GM18868 (cell line): ENCODE measurements at regions not wholly inside any gene's neighbourhood (a gene's known extent, or its start where the extent isn't known, plus 50 kb on each side); places are given as distances from the start of the nearest gene placed in this dataset.
"Not testable (repeated sequence)": the region's sequence is repeated elsewhere in the genome, so short reads cannot be mapped to it uniquely, and the experiment has no call there.

Source experiments
- ATAC-seq: cut with Tn5 transposase; IDR thresholded peaks from one replicate; pipeline ENCODE4 v1.9.1; 2021; ENCODE audit warnings: mild to moderate bottlenecking, moderate library complexity; ENCODE audit not compliant: unreplicated experiment

DNA sequence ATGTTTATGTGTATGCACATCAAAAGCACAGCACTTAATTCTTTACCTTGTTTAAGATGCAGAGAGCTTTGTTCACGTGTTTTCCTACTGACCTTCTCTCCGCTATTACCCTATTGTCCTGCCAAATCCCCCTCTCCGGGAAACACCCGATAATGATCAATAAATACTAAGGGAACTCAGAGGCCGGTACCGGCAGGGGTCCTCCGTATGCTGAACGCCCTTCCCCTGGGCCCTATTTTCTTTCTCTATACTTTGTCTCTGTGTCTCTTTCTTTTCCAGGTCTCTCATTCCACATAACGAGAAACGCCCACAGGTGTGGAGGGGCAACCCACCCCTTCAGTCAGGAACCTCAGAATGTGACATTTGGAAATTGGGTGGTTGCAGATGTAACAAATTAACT, 160.1 kb downstream of the ADRA2C start:
- not testable (repeated sequence) for ATAC-seq

DNA sequence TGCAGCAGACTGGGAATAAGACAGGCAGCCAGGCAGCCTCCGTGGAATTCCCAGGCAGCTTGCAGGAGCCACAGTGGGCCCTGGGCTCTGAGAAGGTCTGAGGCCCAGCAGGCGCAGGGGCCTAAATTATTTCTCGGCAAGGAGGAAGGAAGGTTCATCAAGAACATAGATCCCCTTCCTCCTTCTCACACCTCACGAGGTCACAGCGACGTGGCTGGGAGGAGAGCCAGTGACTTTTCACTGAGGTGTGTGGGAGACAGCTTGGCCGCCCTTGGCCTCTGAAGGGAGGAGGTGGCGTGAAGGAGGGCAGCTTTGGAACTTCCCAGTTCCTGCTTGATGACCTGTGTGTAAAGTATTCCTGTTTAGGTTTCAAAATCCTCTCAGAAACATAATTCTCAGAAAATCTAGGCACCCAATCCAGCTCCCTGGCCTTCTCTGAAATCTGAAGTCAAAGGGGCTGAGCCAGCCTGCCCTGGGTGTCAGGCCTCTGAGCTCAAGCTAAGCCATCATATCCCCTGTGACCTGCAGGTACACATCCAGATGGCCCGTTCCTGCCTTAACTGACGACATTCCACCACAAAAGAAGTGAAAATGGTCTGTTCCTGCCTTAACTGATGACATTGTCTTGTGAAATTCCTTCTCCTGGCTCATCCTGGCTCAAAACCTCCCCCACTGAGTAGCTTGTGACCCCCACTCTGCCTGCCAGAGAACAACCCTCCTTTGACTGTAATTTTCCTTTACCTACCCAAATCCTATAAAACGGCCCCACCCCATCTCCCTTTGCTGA, 161.0 kb downstream of the ADRA2C start:
- not testable (repeated sequence) for ATAC-seq

DNA sequence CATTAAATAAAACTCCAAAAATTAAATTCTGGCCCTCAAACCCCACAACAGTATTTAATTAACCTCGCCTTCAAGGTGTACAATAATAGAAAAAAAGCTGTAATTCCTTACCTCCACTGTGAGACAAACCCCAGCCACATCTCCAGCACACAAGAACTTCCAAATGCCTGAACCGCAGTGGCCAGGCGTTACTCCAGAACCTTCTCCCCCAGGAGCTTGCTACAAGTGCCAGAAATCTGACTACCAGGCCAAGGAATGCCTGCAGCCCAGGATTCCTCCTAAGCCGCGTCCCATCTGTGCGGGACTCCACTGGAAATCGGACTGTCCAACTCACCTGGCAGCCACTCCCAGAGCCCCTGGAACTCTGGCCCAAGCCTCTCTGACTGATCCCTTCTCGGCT, 163.2 kb downstream of the ADRA2C start:
- ATAC-seq = not testable (repeated sequence)

DNA sequence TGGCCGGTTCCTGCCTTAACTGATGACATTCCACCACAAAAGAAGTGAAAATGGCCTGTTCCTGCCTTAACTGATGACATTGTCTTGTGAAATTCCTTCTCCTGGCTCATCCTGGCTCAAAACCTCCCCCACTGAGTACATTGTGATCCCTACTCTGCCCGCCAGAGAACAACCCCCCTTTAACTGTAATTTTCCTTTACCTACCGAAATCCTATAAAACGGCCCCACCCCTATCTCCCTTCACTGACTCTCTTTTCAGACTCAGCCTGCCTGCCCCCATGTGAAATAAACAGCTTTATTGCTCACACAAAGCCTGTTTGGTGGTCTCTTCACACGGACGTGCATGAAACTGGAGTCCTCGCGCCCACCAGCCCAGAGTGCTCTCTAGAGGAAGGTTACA, 166.5 kb downstream of the ADRA2C start:
- not testable (repeated sequence) for ATAC-seq

DNA sequence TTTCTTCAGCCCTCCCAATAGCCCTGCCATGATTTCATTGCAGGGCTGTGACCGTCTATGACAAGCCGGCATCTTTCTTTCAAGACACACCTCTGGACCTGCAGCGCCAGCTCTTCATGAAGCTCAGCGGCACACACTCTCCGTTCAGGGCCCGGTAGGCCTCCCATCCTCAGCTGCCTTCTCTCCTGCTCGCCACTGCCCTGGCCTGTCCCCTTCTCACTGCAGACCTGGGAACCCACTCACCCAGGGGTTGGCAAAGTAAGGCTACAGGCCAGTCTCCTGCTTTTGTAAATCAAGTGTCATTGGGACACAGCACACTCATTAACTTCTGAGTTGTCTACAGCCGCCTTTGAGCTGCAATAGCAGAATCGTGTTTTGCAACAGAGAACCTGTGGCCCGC, 169.2 kb downstream of the ADRA2C start:
- not testable (repeated sequence) for ATAC-seq

DNA sequence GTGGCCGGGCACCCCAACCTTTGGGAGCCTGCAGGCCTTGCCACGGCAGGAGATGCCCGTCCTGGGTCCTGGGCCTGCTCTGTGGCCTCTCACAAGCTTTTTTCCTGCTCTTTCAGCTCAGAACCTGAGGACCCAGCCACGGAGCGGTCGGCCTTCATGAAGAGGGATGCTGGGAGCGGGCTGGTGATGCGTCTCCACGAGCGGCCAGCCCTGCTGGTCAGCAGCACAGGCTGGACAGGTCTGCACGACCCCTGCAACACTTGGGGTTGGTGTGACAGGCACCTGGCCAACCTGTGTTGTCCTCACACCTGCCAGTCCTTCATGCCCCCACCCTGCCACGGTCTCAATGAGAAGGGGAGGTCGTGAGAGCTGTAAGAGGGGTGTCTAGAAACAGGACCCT, 170.0 kb downstream of the ADRA2C start:
- no peak for ATAC-seq

DNA sequence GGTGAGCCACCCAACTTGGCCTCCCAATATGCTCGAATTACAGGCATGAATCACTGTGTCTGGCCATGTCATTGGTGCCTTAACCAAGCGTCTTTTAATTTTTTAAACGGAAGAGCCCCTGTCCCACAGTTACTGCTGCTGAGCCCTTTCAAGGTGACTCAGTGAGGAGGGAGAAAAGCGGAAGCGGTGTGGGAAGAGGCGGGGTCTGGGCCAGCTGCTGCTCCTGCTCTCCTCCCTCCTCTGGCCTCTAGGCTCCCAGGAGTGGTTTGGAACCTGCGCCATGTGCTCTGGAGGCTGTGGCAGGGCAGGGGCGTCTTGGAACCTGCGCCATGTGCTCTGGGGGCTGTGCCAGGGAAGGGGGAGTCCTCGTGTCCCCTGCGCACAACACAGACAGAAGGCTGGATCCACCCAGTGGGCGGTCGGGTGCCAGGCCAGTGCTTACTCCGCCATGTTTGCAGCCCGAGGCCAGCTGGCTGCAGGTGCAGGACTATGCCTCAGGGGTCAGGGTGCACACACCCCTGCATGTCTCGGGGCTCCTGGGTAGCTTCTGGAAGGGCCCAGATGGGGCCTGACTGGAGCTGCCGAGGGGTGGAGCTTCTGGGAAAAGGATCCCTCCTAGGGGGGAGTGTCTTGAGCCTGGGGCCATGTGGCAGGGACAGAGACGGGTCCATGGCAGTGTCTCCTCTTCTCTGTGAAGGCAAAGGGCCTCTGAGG, 171.8 kb downstream of the ADRA2C start:
- ATAC-seq = not testable (repeated sequence)

DNA sequence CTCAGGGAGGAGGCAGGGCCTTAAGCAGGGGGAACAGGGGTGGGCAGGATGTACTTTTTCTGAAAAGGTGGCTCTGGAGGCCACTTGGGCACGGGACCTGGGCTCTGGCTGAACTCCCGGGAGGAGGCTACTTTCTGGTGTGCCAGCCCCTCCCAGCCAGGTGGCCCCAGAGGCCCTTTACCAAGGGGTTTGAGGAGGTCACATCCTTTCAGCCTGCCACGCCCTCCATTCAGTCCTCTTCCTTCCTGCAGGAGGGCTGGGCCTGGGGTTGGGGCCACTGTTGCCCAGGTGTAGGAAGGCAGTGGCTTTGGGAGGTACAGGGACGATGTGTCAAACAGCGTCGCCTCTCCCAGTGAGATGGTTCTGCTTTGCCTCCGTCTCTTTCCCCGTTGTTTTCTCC, 172.5 kb downstream of the ADRA2C start:
- not testable (repeated sequence) for ATAC-seq

DNA sequence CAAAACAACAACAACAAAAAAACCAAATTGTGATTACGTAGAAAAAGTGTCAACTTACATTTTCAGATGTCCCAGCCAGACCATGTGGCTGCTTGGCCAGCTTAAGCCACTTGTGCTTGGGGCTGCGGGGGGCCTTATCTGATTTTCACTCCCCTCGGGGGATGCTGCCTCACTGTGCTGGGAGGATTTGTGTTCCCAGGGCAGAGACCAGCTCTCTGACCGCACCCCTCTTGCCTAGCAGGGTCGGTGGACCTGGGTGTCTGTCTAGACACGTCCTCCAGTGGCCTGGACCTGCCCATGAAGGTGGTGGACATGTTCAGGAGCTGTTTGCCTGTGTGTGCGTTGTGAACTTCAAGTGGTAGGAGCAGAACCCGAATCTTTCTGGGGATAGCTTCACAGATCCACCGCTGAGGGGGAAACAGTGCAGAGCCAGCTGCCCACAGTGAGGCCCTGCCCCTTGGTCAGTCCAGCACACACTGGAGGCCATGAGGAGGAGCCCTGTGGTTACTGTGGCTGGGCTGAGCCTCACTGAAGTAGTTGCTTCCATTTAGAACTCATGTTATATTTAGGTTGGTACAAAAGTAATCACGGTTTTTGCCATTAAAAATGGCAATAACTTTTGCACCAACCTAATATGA, 173.9 kb downstream of the ADRA2C start:
- not testable (repeated sequence) for ATAC-seq

DNA sequence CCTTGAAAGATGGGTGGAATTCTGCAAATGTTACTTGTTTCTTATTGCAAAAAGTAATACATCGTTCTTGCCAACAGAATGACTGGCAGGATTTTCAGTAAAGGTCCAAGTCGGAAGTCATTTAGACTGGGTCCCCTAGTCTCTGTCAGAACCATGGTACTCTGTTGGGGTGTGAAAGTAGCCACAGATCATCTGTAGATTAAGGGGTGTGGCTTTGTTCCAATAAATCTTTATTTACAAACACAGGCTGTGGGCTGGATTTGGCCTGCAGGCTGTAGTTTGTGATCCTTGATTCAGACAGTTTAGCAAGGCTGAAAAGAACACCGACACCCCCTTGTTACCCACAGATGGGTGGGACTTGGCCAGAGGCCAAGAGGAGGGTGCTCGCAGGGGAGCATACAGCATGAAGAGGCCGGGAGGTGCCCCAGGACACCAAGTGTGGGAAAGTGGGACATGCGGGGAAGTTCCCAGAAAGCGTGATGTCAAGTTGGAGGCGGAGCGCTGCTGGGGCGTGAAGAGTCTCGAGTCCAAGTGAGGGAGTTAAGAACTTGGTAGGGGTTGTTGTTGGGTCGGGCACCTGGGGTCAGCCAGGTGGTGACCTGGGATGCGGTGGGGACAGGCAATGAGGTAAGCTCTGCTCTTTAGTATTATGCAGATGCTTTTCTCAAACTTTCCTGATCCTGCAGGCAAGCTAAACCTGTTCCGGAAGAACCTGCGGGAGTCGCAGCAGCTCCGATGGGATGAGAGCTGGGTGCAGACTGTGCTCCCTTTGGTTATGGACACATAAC, 175.7 kb downstream of the ADRA2C start:
- not testable (repeated sequence) for ATAC-seq

DNA sequence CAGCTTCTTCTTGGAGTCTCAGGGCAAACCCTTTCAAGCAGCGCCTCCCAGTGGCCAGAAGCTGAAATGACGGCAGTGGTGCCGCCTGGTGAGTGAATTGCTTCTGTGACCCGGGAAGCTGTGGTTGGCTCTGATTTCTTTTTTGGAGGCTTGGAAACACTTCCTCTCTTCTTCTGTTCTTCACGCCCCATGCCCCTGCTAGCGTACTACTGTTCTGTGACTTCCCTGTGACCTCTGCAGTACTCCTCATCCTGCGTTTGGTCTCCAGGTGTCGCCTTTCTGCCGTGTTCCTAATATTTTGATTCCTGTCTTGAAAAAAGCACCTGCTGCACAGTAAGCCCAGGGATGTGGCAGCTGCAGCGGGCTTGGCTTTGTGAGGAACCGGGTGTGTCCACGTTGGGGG, 176.4 kb downstream of the ADRA2C start:
- not testable (repeated sequence) for ATAC-seq

DNA sequence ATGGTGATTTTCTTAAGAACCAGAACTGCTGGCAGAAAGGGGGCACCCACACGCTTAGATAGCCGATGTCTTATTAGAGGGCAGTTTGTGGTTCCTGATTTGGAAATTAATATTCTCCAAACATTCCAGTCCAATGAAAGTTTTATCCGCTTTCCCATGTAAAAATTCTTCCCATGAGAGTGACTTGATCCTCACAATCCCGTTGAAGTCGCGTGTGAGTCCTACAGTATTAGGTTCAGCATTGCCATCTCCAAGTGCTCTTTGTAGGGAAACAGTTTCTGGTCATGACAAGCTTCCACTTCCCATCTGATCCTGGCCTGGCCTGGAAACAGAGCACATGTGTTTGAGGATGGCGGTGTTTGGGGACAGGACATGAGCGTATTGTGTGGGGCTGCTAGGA, 176.9 kb downstream of the ADRA2C start:
- not testable (repeated sequence) for ATAC-seq

DNA sequence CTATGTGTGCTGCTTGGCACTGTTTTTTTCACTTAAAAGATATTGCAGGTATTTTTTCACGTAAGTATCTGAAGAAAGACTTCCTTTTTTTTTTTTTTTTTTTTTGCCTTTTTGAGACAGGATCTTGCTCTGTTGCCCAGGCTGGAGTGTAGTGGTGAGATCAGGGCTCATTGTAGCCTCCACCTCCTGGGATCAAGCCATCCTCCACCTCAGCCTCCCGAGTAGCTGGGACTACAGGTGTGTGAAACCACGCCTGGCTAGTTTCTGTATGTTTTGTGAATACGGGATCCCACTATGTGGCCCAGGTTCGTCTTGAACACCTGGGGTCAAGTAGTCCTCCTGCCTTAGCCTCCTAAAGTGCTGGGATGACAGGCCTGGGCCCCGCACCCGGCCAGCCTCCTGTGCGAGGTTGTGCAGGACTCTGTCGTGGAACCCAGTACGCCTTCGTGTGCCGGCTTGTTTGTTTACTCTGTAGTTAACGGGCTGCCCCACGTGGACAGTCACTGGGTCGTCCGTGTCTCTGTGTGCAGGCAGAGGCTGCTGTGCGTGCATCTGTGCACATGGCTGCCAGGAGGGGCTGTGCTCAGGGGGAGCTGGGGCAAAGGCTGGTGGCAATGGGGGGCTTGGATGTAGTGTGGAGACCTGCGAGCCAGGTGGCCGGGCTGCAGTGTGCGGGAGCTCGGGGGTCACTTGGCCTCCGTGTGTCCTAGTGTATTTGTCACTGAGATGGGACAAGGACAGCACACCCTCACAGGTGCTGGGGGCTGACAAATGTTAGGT, 179.5 kb downstream of the ADRA2C start:
- ATAC-seq = no peak

DNA sequence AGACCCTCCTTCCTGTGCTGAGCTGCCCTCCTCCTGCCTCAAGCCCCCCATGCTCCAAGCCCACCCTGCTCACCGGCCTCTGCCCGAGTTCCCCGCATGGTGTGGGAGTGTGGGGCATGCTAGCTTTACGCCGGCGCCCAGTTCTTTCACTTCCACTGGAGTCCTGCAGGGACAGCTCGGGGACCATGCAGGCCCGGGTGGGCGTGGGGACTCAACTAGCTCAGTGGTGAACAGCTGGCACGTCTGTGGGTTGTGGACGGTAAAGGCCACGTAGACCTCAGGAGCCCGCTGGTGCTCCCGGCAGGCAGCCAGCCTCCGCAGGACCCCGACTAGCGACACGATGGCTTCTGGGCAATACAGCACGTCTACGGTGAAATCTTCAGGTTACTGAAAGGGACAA, 180.4 kb downstream of the ADRA2C start:
- ATAC-seq = not testable (repeated sequence)

DNA sequence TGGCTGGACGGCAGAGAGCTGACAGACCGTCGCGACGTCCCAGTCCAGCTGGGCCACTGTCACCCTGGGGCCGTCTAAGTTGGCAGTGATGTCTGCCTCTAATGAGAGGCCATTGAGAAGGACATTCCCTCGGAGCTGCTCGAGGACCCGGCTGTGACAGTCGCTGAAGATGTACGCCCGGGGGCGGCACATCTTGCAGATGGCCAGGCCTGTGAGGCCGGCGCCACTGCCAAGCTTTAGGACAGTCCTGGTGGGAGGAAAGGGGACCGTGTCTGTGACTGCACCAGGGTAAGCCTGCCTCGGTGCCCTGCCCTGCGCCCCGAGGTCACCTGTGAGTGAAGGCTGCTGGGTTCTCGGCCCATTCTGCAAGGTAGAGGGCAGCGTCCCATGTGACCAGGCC, 181.6 kb downstream of the ADRA2C start:
- ATAC-seq = not testable (repeated sequence)

DNA sequence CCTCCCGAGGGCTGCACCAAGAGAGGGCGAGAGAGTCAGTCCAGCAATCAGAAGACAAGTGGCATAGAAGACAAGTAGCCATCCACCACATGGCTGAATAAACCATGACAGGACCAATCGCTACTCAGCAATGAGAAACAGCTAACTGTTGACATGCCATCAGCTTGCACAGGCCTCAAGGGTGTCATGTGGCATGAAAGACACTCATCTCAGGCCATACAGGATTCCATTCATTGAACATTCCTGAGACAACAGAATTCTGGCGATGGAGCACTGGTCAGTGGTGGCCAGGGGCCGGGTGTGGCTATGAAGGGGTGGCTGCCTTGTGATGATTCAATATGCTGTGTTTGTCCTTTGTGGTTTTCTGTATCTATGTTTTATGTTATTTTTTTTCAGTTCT, 182.0 kb downstream of the ADRA2C start:
- not testable (repeated sequence) for ATAC-seq

DNA sequence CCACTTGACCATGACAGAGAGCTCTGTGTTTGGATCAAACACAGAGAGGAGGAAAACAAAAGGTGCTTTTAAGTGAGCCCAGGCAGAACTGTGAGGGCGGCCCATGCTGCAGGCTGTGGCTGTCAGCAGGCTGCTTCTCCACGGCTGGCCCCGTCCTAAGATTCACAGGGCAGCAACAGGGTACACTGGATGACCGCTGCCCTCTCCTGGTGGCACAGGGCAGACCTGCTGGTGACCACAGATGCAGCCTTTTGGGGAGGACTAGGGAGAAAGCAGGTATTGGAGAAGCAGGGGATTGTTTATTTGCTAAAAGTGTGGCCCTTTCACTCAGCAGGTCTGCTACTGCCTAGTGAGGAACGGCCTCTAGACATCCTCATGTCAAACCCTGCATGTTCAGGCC, 183.7 kb downstream of the ADRA2C start:
- ATAC-seq = not testable (repeated sequence)

DNA sequence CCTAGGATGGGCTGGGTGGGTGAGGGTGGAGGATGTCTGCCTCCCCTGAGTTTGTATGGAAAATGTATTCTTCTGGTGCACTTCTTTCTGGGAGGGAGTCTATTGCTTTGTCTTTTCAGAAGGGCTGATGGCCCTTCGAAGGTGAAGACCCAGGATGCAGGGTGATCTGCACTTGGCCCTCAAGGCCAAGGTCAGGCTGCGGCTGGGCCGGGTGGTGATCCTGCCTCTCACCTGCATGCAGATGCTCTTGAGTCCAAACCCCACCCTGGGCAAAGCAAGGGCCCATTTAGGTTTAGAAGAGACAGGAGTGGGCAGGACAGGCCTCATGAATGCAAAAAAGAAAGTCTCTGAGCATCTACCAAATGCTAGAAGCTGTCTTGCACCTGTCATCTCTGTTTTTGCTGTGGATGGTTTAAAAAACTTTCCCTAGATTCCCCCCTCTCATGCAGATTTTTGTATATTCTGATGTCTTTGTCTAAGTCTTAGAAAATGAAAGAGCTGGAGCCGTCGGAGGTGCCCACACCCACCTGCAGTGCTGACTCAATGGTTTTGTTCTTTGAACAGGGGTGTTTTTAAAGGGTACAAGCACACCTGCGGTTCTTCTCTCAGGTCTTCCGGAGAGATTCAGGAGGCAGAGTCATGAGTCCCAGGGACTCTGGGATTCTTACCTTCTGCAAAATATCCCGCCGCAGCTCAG, 186.4 kb downstream of the ADRA2C start:
- ATAC-seq = not testable (repeated sequence)

DNA sequence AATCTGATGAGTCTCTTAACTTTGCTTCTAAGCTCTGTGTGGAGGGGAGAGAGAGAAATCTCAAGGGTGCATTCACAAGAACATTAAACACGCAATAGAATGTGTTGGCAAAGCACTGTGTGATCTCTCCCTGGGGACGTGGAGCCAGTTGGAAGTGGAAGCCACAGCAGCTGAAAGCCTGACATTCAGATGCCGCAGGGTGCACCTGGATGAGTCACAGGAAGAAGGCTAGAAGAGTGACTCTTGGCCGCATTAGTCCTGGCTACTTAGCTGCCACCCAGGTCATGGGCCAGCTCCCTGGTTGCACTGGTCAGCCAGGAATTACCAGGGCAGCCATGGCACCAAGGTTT, 186.9 kb downstream of the ADRA2C start:
- ATAC-seq = not testable (repeated sequence)
